GM19468 (cell line): ENCODE measurements at regions not wholly inside any gene's neighbourhood (a gene's known extent, or its start where the extent isn't known, plus 50 kb on each side); places are given as distances from the start of the nearest gene placed in this dataset.
A peak's percentile ranks its signal among the peaks of the same experiment; 100 is the strongest.

ENCODE experiments used
- ATAC-seq: cut with Tn5 transposase; IDR thresholded peaks from one replicate; pipeline ENCODE4 v1.9.1; 2021; ENCODE audit warnings: mild to moderate bottlenecking, moderate library complexity, moderate number of reproducible peaks; ENCODE audit not compliant: unreplicated experiment; ENCODE audit errors: extremely low read depth

DNA sequence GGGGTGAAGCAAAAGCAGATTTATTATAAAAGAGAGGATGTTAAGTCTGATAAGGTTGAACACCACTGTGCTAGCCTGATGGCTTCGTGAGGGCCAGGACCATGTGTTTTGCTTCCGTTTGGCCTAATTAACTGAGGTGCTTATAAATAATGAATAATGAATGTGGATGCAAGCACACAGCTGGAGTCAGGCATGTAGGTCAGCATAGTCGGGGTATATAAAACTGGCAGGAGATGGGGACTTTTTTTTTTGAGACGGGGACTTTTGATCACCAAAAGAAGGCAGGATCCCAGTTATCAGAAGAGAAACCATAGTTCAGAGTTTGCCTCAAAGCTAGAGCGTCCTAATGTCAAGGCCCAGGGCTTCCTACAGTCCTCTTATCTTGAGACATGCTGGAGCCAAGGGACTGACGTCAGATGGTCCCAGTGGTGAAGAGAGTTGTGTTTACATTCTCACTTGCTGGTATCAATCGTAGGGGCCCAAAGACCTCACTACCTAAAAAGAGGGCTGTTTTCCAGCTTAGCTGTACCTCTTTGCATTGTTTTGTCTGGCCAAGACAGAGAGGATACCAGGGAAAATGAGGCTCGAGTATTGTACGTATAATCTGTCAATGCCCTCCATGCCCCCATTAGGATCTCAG lies 50.4 kb downstream of the RTL9 start:
- ATAC-seq: no peak

DNA sequence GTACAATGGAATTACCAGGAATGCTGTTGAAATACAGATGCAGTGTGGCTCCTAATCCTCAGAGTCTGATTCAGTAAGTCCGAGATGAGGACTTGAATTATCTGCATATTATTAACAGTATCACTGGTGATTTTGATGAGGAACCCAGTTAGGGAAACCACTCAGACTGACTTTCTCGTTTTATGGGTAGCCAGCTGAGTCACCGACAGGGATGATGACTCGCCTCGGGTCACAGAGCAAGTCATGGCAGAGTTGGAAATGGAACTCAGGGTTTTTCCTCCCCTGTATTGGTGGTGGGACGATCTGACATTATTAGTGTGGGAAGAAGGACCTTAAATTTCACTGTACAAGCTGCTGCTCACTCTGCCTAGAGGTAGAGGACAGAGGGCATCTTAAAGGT lies 51.3 kb downstream of the RTL9 start:
- no peak for ATAC-seq

- no peak for ATAC-seq
Measured at GRCh38 chrX:110410603-110411002, 52.0 kb downstream of the RTL9 start.

DNA sequence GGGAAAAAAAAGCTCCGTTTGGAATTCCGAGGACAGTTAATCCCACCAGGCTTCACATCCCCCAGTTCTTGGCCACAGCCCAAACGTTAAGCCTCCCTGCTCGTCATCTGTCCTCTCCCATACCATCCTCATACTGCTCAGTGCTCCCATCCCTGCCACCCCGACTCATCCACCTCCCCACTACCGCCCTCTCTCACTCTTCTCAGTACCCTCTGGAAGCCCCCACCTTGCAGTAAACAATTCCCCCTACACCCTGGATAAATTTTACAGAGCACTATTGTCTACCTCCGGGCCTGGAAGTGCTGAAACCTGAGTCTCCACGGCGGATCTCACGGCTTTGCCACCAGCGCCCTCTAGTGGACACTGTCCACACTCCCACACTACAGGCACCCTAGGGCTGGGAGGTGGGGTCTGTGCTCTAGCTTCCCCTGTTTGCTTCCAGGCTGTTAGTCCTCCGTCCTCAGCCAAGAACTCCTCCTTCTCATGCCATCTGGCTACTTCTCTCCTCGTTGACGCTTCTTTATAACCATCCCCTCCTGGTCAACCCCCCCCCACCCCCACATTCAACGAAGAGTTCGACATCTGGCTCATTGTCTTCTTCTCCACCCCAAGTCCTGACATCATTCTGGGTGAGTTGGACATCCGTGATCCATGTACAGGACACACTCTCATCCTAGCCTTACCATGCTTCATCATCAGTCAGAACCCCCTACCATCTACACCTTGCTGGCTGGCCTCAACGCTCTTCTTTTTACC lies 54.5 kb downstream of the RTL9 start:
- ATAC-seq: no peak

GRCh38 chrX:110413727-110414124 lies 55.1 kb downstream of the RTL9 start:
- no peak for ATAC-seq

GRCh38 chrX:110414273-110414672 lies 55.6 kb downstream of the RTL9 start:
- no peak for ATAC-seq

DNA sequence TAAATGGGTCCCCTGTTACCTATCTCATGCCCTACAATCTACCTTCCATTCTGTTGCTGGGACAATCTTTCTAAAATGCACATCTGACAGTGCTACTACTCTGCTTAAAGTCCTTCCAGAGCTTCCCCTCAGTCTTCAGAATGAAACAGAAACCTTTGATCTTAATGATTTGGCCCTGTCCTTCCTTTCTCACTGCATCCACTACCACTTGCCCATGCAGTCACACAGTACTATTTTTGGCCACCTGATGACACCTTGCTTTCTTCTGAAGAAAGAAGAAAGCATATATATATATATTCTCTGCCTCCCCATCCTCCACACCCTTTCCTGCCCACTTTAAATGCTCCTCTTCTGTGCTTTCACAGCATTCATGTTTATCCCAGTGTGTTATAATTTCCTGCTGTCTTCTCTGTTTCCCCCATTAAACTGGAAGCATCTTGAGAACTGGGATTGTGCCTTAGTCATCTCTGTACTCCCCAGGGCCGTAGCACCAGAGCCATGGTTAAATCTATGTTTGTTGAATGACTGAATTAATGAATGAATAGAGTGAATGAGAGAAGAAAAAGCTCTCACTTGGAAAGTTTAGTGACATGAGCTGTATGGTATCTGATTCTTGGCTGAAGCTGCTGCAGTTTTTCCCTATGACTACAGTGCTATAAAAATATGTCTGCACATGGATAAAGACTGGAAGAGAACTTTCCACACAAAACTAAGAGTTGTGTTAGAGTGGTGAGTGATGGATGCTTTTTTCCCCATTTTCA lies 56.2 kb downstream of the RTL9 start:
- ATAC-seq: peak; percentile 58

- no peak for ATAC-seq
Measured at GRCh38 chrX:110415440-110416170, 57.0 kb downstream of the RTL9 start.

- ATAC-seq: no peak
Measured at GRCh38 chrX:110417128-110417527, 58.5 kb downstream of the RTL9 start.

GRCh38 chrX:110418316-110419235 lies 59.9 kb downstream of the RTL9 start:
- no peak for ATAC-seq

DNA sequence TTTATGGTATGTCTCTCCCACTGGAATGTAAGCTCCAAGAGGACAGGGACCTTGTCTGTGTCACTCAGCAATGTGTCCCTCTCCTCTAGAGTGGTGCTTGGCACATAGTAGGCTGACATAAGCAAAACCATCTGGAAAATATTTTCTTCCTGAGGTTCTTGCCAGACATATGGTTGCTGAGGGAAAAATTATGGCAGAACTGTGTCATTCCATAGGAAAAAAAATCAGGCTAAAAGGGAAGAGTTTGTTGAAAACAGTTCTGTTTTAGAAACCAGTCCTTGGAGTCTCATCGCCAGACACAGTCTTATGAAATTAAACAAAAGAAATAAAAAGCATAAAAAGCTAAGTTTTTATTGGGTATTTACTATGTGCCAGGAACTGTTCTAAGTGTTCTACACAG lies 60.9 kb downstream of the RTL9 start:
- ATAC-seq: no peak

- no peak for ATAC-seq
Measured at GRCh38 chrX:110420771-110421499, 62.3 kb downstream of the RTL9 start.

DNA sequence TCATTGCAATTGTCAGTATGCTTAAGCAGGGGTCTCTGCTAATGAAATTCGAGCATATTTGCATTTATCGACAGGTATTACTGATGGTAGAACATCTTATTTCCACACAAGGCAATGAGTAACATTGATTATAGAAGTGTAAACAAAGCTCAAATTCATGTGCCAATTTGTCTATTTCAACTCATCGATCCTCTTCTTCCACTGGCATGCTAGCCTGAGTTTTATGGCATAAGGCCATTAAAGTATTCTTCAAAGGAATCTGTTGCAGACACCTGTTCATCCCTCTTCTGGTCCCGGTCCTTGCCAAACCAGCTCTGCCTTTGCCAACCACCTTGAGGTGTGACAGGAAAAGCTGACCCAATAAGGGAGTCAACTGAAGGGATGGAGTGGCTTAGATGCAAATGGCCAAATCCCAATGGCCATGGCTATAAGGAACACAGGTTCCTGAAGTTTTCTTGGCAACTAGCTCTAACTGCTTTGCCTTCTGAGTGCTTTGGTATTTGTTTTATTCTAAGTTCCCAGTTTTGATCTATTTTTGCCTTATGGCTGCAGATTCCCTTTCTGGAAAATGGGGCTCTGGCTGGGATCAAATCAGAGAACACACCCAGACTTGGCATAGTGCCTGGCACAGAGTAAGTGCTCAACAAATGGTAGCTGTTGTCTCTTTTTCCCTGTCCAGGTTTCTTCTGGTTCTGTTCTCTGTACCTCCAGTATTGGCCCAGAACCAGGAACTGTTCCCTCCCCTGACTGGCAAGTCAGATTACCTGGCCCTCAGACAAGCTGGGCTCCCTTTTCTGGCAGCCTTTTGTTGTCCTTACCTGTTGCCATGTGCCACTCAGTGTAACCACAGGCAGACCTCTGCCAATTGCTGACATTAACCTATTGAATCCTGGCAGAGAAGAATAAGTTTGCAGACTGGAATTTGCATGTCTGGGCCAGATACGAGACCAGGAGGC lies 63.1 kb downstream of the RTL9 start:
- no peak for ATAC-seq

- no peak for ATAC-seq
Measured at GRCh38 chrX:110425222-110426154, 66.8 kb downstream of the RTL9 start.

DNA sequence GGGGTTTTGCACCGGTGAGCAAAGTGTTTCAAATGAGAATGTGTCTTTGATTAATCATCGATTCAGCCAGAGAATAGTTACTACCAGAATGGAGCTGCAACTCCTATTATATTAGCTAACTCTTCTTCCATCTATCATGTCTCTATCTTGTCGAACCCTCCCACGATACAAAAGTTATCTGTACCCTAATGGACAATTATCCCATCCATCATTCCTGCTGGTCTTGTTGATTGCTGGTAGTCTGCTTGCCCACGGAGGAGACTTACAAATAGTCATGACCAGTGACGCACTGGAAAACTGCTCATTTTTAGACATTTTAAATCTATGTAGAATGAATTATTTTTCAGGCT lies 67.5 kb downstream of the RTL9 start:
- no peak for ATAC-seq

DNA sequence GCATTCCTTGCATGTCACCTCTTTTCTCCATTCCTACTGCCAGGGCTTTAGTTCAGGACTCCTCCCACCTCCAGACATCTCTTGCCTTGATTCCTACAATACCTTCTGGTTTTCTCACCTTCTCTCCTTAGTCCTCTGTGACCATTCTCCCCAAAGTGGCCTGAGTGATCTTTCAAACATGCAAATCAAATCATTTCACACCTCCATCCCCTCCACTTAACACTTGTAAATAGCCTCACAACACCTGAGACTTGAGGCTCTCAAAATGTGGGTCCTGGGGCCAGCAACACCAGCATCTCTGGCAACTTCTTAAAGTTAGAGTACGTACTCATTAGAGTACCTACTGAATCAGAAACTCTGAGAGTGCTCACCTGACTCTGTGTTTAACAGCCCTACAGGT lies 68.4 kb downstream of the RTL9 start:
- no peak for ATAC-seq

DNA sequence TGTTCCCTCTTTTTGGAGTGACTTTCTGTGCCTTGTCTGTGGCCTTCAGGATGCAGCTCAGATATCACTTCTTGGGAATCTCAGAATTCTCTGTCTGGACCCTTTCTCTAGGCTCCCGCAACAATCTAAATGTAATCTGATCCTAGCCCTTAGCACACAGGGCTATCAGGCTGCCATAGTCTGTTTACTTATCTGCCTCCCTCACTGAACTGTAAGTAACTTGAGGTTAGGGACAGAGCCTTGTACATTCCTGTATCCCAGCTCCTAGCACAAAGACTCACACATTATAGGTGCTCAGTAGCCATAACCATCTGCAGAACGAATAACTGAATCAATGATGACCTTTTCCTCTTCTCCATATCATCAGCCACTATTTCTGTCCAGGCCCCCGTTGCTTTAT lies 69.5 kb downstream of the RTL9 start:
- ATAC-seq: no peak
